ENCODE measurements at regions not wholly inside any gene's neighbourhood (a gene's known extent, or its start where the extent isn't known, plus 50 kb on each side); places are given as distances from the start of the nearest gene placed in this dataset.

DNA sequence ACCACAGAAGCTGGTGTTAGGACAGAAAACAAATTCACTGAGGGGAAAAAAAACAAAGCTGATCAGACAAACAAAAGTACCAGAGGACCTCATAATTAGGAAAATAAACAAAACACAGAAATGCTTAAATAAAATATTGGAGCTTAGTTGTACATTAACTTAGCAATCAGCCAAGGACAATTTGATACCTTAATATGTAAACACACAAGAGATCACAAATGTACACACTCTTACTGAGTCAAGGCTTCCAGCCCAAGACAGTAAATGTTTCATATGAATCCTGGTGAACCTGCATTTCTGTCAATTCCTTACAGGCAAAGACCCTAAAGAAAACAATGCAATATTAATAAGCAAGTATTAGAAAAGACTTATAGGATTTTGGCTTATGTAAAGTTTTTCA is 62.0 kb upstream of the SPTLC3 start:
- no peak for TF ChIP-seq CTBP1 (IDR thresholded peaks at IDR 0.05; ENCODE audit: borderline replicate concordance)
- TF ChIP-seq ARNT (IDR thresholded peaks at IDR 0.05) = no peak

Measured in HEK293T (cell line).